AG20443 (cell line): ENCODE measurements at regions not wholly inside any gene's neighbourhood (a gene's known extent, or its start where the extent isn't known, plus 50 kb on each side); places are given as distances from the start of the nearest gene placed in this dataset.

ENCODE experiments used
- DNase-seq: peaks from one replicate; pipeline ENCODE4 v3.0.0; 2012; ENCODE audit warnings: low spot score, mixed read lengths

DNA sequence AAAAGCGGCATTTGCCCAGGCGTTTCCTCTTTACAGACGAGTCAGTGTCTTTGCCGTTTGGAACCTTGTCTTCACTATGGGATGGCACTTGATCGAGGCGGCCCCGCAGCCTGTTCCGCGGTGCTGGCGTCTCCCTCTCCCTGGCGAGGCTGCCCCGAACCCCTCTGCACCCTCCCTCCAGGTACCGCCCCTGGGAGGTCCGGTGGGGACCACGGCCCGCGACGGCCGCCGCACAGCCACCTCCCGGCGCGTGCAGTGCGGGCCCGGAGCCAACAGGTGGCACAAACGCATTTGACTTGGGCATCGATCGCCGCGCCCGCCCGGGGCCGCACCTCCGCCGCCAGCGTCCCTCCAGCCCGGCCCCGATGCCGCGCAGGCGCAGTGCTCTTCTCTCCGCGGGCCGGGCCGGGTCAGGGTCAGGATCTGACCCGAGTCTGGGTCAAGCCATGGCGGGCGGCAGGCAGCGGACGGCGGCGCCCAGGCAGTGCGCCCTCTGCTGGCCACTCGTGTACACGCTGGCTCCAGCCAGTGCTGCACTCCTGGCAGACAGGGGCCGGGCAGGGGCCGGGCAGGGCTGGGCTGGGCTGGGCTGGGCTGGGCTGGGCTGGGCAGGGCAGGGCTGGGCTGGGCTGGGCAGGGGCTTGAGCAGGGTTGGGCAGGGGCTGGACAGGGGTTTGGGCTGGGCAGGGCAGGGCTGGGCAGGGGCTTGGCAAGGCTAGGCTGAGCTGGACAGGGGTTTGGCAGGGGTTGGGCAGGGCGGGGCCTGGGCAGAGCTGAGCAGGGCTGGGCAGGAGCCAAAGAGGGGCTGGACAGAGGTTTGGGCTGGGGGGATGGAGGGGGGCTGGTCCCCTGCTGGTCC is 155.8 kb upstream of the IRX4 start:
- DNase-seq, result peak; percentile 94

GRCh38 chr5:2036885-2037284 is 154.2 kb upstream of the IRX4 start:
- no peak for DNase-seq

- no peak for DNase-seq
Observed at GRCh38 chr5:2032432-2032831, 149.7 kb upstream of the IRX4 start.

GRCh38 chr5:2031581-2031980 is 148.9 kb upstream of the IRX4 start:
- DNase-seq, result no peak

- DNase-seq, result no peak
Observed at GRCh38 chr5:2030131-2030530, 147.4 kb upstream of the IRX4 start.

- DNase-seq, result no peak
Observed at GRCh38 chr5:2029206-2029605, 146.5 kb upstream of the IRX4 start.

DNA sequence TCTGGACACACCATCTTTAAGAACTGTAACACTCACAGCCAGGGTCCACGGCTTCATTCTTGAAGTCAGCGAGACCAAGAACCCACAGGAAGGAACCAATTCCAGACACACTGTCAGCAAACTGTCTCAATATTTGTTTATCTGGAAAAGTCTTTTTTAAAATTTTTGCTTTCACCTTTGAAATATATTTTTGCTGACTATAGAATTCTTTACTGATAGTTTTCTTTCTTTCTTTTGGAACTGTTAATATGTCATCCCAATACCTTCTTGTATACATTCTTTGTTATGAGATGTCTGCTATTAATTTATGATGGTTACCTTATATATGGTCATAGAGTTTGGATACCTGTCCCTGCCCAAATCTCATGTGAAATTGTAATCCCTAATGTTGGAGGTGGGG is 145.1 kb upstream of the IRX4 start:
- DNase-seq, result no peak

DNA sequence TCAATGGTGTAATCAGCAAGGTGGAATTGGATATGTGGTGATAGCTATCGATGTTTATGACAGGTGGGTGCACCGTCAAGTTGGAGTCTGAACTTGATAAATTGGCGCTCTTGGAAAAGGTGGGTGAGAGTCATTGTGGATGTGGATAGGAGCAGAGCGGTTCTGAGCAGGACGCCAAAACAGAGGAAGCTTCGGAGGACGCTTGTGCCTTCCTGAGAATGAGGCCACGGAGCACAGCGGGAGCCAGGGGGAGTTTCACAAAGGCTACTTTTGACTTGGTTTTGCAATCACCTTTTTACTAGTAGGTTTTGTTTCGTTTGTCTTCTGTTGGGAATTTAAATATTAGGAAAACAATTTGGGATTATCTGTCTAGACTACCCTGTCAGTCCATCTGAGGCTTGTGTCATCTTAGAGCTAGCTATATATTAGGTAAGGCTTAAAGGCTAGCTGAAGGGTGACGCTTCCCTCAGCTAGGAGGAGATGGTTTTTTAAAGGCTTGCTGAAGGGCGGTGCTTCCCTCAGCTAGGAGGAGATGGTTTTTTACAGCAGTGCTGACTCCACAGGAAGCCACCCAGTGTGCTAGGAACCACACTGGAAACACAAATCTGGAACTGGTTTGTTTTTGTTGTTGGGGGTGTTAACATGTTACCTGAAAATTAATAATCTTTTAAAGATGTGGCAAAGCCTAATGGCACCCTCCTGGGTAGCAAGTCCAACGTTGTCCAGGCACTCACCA is 142.4 kb upstream of the IRX4 start:
- DNase-seq, result no peak

DNA sequence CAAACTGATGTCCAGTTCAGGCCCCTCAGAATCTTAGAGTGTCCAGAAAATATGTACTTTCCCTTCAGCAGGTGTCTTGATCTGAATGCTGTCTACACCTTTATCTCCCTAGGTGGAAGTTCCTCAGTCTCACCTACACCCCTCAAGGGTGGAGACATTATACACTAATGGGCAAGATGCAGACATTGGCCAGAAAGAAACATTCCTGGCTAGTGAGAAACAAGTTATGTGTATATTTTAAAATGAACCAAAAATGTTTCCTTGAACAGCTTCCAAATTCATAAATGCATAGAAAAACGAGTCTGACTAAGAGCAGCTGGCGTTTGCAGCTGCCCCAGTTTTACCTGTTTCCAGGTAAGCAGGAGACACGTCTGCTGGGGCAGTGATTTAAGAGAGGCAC is 140.5 kb upstream of the IRX4 start:
- DNase-seq, result no peak

GRCh38 chr5:2022436-2022835 is 139.7 kb upstream of the IRX4 start:
- DNase-seq, result no peak

DNA sequence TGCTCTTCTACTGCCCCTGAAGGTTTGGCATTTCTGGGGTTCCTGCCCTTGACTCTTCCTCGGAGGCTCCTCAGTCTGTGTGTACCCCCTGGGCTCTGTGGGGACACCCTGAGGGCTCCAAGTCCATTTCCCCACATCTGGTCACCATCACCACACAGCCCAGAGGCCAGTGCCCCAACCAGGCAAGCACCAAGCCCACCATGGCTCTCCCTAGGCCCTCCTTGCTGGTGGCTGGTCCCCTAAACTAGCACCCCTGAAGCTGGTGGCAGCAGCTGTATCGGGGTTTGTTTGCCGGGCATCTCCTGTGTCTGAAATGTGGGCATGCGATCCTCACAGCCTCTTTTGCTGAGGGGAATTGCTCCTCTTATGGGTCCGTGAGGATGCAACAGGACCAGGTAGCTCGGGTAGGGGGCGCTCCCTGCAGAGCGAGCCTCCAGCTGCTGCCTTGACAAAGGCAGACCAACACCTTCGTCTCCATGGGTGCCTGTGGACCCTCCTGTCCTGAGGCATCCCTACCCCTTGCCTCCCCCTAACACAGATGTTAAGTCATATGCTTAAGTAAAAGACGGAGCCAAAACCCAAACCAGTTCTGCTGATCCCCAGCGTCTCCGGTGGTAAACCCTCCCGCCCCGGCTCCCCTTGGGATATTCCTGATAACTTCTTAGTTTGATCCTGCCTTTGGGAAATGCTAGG is 138.9 kb upstream of the IRX4 start:
- no peak for DNase-seq

GRCh38 chr5:2020730-2021129 is 138.0 kb upstream of the IRX4 start:
- no peak for DNase-seq

GRCh38 chr5:2019716-2020115 is 137.0 kb upstream of the IRX4 start:
- DNase-seq, result no peak

DNA sequence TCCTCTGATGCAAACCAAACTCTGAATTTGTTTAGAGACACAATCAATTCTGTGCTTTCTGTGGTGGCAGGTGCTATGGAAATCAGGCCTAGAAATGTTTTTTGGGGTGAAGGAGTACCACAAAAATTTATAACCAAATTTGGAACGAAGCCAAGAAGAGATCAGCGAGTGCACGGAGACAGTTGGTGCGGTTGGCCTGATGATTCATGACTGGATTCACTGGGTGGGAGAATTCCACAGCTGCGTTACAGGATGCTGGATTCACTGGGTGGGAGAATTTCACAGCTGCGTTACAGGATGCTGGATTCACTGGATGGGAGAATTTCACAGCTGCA is 135.6 kb upstream of the IRX4 start:
- DNase-seq, result no peak

GRCh38 chr5:2017540-2018389 is 135.0 kb upstream of the IRX4 start:
- DNase-seq, result no peak

DNA sequence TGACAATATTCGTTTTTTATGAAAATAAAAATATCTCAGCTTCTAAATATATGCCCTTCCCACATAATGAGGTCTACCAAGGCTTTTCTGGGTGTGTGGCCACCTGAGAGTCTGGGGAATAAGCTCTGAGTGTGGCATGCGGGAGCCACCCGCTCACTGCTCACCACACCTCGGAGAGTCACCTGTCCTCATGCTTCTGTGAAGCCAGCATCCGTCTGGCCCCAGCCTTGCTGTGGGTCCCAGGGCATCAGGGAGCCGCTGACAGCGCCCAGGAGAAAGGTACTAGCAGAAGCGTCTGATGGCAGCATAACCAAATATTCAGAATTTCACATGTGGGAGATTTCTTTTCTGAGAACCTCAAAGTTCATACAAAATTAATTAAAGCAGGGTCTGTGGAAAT is 133.2 kb upstream of the IRX4 start:
- DNase-seq, result no peak

DNA sequence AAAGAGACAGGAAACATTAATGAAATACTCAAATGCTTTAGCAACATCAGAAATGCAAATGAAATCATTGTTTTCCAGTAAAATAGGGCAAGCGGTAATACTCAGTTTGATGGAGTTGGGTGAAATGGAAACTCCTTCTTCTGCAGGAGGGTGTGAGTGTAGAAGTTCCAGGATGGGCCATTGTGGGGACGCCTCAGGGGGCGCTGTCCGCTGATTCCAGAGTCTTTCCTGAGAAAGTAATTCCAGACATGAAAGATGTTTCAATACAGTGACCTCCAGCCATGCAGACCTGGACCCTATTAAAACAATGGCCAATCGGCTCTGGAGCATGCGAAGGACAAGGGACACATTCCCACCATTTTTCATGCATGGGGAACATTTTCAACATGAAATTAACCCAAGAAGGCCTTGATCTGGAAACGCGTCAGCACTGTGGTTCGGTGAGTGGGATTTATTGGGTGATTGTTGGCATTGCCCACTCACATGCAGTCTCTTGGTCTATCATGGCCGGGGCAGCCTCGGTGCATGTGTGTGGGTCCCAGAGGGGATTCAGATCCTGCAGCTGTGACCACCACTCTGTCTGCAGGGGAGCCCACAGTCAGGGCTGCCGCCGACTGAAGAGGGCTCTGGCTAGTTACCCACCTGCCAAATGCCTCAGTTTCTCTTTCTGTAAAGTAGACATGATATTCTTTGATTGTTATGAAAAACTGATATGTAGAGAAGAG is 132.6 kb upstream of the IRX4 start:
- DNase-seq, result no peak

- no peak for DNase-seq
Observed at GRCh38 chr5:2014058-2014610, 131.4 kb upstream of the IRX4 start.

DNA sequence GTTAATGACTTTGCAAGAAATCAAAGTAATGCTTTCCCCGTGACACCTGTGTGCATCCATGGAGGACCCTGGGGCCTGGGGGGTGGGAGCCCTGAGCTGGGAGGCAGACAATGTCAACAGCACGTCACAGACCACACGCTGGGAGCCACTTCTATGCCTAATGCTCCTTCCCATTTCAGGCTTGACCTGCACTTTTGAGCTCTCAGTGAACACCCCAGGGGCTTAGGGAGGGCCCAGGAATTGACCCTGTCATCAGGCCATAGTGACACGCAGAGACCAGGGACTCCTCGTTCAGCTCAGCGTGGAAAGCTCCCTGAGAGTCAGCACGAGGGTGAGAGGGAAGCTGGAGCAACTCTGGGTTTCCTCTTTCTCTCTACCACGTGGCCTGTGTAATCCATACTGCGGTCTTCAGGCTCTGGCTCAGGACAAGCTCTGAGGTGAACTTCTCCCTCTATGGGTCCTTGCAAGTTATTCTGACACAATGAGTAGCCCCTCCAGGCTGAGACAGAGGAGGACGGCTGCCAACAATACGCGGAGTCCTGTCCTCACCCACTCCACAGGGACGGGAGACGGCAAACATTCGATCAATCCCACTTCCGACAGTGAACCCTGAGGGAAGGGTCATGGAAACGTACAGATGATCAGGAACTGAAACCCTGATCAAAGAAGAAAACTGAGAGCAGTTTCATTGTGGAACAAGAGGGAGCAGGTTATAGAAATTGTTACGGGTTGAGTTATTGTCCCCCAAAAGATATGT is 130.8 kb upstream of the IRX4 start:
- no peak for DNase-seq

DNA sequence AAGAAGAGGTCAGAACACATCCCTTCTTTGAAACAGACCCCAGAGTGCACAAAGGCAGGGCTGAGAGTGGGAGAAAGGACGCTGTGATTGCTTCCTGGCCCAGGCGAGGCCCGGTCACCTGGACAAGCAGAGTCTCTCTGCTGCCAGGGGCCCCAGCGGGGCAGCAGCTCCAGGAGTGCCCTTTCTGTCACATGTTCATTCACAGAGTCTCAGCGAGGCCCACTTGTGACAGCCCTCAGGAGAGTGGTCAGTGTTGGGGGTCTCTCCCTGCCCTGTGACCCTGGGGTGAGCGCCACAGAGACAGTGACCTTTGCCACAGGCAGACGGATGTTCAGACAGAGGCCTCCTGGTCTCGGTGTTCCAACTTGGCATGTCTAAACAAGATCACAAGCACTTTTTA is 130.2 kb upstream of the IRX4 start:
- no peak for DNase-seq
